Neutrophil (primary cell): ENCODE measurements at regions not wholly inside any gene's neighbourhood (a gene's known extent, or its start where the extent isn't known, plus 50 kb on each side); places are given as distances from the start of the nearest gene placed in this dataset.

ENCODE experiments used
- H3K27ac ChIP-seq: fragments of 200-600 bp; sonication (generic); 2 replicates; pipeline ENCODE4 v1.5.1; 2016; ENCODE audit warnings: mild to moderate bottlenecking, moderate library complexity
- H3K27me3 ChIP-seq: fragments of 200-600 bp; sonication (generic); 2 replicates; pipeline ENCODE4 v1.6.0; 2016; ENCODE audit warnings: mild to moderate bottlenecking
- H3K36me3 ChIP-seq: fragments of 200-600 bp; sonication (generic); 2 replicates; pipeline ENCODE4 v1.5.1; 2017
- H3K4me1 ChIP-seq, 2 experiments: fragments of 200-600 bp in 1 of 2; sonication (generic) in 1 of 2; 1 replicate in 1 of 2; 2 replicates in 1 of 2; pipeline versions ENCODE4 v1.5.1 to v1.6.1; 2013 to 2016; ENCODE audit warnings: low read depth in 1 of 2, low read length in 1 of 2, mild to moderate bottlenecking in 1 of 2, moderate library complexity in 1 of 2; ENCODE audit not compliant: control insufficient read depth in 1 of 2, insufficient read depth in 1 of 2
- H3K4me3 ChIP-seq, 2 experiments: fragments of 200-600 bp in 1 of 2; sonication (generic) in 1 of 2; 1 replicate in 1 of 2; 2 replicates in 1 of 2; pipeline ENCODE4 v1.5.1; 2013 to 2016; ENCODE audit warnings: low read depth in 1 of 2, low read length in 1 of 2, mild to moderate bottlenecking in 1 of 2, moderate library complexity in 1 of 2
- H3K9me3 ChIP-seq: fragments of 200-600 bp; sonication (generic); 2 replicates; pipeline ENCODE4 v1.5.1; 2016
- TF ChIP-seq, protein P1 (sequence below): fragments of 200-600 bp; sonication (generic); IDR thresholded peaks from 2 replicates; pipeline ENCODE4 v1.5.1; 2016; ENCODE audit warnings: antibody characterized with exemption

DNA sequence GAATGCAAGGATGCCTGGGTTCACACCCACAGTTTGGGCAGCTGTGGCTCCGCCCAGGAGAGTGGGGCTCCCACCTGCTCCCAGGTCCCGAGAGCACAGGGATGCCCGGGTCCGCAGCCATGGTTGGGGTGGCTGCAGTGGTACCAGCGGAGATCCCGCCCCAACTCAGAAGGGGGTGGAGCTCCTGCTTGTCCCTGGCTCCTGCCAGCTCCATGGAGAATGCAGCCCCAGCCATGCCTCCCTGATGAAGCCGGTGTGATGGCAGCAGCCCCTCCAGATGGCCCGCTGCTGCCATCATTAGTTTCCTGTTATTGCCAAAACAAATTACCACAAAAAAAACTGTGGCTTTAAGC is 113.1 kb upstream of the RUNX3 start:
- TF ChIP-seq, protein P1, sequence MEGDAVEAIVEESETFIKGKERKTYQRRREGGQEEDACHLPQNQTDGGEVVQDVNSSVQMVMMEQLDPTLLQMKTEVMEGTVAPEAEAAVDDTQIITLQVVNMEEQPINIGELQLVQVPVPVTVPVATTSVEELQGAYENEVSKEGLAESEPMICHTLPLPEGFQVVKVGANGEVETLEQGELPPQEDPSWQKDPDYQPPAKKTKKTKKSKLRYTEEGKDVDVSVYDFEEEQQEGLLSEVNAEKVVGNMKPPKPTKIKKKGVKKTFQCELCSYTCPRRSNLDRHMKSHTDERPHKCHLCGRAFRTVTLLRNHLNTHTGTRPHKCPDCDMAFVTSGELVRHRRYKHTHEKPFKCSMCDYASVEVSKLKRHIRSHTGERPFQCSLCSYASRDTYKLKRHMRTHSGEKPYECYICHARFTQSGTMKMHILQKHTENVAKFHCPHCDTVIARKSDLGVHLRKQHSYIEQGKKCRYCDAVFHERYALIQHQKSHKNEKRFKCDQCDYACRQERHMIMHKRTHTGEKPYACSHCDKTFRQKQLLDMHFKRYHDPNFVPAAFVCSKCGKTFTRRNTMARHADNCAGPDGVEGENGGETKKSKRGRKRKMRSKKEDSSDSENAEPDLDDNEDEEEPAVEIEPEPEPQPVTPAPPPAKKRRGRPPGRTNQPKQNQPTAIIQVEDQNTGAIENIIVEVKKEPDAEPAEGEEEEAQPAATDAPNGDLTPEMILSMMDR = no peak
- no peaks in the 10 kb centered on the region for H3K27me3 ChIP-seq
- H3K4me3 ChIP-seq = no peak overlapping the region
- no peaks in the 10 kb centered on the region for H3K9me3 ChIP-seq
- H3K27ac ChIP-seq = no peak overlapping the region
- H3K36me3 ChIP-seq = no peaks in the 10 kb centered on the region
- no peaks in the 10 kb centered on the region for H3K4me1 ChIP-seq

DNA sequence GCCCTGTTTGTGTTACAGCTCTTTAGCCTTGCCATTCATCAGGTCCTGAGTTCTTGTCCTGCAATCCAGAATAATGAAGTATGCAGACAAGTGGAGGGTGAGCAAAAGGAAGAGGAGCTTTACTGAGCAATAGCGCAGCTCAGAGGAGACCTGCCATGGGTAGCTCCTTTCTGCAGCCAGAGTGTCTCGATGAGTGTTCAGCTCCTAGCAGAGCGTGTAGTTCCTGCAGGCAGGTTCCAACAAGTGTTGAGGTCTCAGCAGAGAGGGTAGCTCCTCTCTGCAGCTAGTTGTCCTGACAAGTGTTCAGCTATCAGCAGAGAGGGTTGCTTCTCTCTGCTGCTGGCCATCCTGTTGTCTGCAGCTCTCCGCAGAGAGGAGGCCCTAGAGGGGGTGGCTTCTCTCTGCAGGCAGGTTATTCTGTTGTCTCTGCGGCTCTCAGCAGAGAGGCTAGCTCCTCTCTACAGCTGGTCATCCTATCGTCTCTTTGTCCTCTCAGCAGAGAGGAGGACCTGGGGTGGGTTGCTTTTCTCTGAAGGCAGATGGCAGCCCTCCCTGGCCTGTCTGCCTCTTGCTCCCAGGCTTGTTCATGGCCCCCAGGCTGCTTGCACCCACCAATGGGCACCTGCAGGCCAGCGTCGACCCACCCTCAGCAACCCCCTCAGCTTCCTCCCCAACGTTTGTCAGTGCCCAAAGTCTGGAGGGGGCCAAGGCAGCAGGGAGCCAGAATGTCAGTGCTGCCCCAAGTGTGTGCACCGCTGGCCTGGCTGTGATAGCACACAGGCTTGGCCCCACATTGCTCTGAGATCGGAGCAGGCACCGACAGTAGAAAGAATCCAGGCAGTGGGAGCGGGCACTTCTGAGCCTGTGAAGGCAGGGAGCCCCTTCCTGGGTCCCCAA is 112.5 kb upstream of the RUNX3 start:
- Histone ChIP-seq H3K4me3 (no peak overlapping the region), H3K36me3 (no peaks in the 10 kb centered on the region), H3K27me3 (no peaks in the 10 kb centered on the region), H3K9me3 (no peaks in the 10 kb centered on the region), H3K27ac (no peak overlapping the region), H3K4me1 (peaks cover under 1 to 1% of the 10 kb centered on the region in 2 experiments)
- TF ChIP-seq, protein P1 = no peak

DNA sequence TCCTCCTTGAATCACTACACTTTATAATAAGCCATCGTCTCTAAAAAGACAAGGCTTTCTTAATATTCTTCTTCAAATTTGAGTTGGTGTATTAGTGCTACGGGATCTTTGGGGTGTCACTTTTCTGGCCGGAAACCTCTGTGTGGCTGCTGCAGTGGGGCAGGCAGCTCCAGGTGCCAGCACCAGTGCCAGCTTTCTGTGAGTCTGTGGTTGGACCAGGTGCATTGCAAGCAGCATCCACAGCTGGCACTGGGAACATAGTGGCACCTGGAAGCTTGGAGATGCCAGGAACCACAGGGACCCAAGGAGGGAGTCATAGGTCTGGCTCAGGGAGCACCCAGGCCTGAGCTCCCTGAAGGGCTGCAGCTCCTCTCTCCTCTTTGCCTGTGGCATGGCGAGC is 111.8 kb upstream of the RUNX3 start:
- Histone ChIP-seq H3K9me3 (no peaks in the 10 kb centered on the region), H3K4me3 (no peak overlapping the region), H3K27me3 (no peaks in the 10 kb centered on the region), H3K27ac (no peak overlapping the region), H3K4me1 (peaks cover 7 to 8% of the 10 kb centered on the region in 2 experiments), H3K36me3 (no peaks in the 10 kb centered on the region)
- TF ChIP-seq, protein P1 = no peak

DNA sequence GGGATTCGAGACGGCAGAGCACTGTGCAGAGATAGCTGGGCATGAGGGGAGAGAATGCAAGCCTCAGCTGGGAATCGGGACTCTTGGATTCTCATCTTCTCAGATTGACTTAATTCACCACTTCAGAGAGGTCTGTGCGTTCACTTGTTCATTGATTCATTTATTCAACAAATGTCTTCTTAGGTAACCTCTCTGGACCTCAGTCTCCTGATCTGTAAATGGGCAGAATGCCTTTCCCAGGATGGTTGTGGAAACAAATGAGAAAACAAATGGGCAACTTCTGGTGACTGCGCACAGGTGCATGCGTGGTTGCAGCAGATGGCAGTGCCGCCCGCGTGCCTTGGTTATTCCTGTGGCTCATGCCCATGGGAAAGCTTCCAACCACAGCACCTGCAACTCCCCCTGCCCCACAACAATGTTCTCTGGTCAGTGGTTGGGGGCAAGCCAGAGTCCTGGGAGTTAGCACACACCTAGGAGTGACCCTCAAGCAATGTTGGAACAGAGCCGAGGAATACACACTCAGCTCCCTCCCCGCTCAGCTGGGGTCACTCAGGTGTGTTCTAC is 110.1 kb upstream of the RUNX3 start:
- TF ChIP-seq, protein P1 = no peak
- H3K4me1 ChIP-seq = peaks cover 22 to 23% of the 10 kb centered on the region in 2 experiments

DNA sequence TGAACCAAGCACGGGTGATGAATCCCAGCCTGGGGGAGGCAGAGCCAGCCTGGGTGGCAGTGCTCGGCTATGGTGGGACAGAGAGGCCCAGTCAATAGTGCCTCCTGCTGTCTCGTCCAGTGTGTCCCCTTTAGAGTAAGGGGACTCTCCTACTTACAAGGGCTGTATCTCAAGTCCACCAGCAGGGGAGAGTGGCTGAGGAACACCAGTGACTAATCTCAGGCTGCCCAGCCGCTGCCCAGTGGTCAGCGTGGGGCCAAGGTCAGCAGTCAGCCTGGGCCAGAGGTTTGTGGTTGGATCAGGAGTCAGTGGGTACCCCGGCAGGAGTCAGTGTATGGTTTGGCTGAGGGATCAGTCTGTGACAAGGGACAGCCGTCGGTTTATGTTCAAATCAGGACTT is 109.2 kb upstream of the RUNX3 start:
- no peaks in the 10 kb centered on the region for H3K27me3 ChIP-seq
- H3K4me1 ChIP-seq = peaks cover 32% of the 10 kb centered on the region in 2 experiments
- TF ChIP-seq, protein P1 = no peak
- no peak overlapping the region for H3K27ac ChIP-seq
- no peaks in the 10 kb centered on the region for H3K36me3 ChIP-seq
- no peaks in the 10 kb centered on the region for H3K9me3 ChIP-seq
- H3K4me3 ChIP-seq = no peak overlapping the region

More for the DNA sequence above, 110.1 kb upstream of the RUNX3 start:
- H3K27ac ChIP-seq = no peak overlapping the region
- H3K36me3 ChIP-seq = no peaks in the 10 kb centered on the region
- no peak overlapping the region for H3K4me3 ChIP-seq
- no peaks in the 10 kb centered on the region for H3K27me3 ChIP-seq
- no peaks in the 10 kb centered on the region for H3K9me3 ChIP-seq
